Raji (cell line): ENCODE measurements at regions not wholly inside any gene's neighbourhood (a gene's known extent, or its start where the extent isn't known, plus 50 kb on each side); places are given as distances from the start of the nearest gene placed in this dataset.

ENCODE experiments used
- POLR2A ChIP-seq: IDR thresholded peaks from 2 replicates; pipeline ENCODE4 v1.6.1; 2011; ENCODE audit warnings: low read depth, low read length, control low read depth; ENCODE audit not compliant: insufficient read depth

DNA sequence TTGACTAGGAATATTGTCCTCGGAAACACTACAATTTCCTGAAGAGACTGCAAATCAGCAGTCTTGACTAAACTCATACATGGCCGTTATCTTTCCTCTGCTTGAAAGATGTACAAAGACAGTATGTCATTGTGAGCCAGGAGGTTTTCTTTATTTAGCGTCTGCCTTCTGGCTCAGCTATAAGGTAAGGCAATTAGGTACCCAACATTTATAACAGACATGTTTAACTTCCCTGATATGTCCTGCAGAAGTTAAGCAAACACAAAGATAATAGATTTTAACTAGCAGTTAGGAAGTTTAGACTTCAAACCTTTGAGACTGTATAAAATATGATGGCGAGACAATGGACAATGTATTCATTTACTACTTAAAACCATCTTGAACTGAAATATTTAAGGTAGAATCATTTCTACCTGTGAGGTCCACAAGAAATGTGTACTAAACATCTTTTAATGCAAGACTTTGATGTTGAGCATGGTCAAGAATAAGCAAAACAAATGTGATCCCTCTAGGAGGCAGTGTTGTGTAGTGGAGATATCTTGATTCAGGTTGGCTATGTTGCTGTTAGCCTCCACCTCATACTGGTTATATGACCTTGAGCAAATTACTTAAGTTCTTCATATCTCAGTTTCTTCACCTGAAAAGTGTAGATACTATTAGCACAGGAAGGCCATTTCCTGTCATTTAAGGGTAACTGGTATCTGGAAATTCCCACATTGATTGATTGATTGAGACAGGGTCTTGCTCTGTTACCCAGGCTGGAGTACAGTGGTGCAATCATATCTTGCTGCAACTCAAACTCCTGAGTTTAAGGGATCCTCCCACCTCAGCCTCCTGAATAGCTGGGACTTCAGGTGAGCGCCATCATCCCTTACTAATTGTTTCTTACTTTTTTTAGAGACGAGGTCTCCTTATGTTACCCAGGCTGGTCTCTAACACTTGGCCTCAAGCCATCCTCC is 96.3 kb upstream of the EEA1 start:
- no peak for TF ChIP-seq POLR2A

- TF ChIP-seq POLR2A, result no peak
These were observed 97.9 kb upstream of the EEA1 start for GRCh38 chr12:93027041-93027440.

DNA sequence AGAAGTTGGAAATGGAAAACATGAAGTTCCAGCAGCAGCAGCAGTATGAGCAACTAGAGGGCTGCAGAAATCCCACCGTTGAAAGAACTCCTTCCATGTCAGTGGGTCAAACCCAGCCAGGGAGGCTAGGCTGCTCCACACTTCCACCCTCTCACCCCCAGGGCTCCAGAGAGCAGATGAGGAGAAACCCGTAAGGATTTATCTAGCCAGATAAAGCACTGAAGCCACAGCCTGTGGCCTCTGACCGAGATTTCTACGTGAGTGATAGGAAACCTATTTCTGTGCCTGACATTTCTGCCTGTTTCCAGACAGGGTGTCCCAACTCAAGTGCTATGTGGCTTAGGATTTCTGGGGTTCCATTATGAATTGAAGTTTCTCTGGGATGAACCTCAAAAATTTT is 100.0 kb upstream of the EEA1 start:
- TF ChIP-seq POLR2A, result no peak

DNA sequence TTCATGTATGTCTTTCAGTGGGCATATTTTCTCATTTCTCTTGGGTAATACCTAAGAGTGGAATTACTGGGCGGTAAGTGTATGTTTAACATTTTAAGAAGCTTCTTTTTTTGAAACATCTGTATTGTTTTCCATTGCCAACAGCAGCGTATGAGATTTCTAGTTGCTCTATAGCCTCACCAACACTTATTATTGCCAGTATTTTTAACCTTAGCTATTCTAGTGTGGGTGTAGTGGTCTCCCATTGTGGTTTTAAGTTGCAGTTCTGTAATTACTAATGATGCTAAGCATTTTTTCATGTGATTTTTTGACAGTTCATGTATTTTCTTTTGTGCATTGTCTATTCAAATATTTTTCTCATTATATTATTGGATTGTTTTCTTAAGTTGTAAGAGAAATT is 101.9 kb upstream of the EEA1 start:
- no peak for TF ChIP-seq POLR2A

GRCh38 chr12:93032758-93033157 is 103.7 kb upstream of the EEA1 start:
- no peak for TF ChIP-seq POLR2A

DNA sequence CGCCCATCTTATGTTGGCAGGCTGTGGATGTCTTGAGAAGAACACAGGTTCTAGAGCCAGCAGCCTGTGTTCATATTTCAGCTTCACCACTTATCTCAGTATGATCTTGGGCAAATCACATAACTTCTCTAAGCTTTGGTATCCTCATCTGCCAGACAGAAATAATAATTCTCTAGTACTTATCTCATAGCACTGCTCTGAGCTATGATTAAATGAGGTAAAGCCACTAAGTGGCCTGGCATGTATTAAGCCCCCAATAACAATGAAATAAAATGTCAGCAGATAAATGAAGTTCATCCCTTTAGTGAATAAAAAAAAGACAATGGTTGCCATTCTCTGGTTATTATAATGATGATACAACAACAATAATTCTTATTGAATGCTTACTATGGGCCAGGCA is 104.9 kb upstream of the EEA1 start:
- no peak for TF ChIP-seq POLR2A

DNA sequence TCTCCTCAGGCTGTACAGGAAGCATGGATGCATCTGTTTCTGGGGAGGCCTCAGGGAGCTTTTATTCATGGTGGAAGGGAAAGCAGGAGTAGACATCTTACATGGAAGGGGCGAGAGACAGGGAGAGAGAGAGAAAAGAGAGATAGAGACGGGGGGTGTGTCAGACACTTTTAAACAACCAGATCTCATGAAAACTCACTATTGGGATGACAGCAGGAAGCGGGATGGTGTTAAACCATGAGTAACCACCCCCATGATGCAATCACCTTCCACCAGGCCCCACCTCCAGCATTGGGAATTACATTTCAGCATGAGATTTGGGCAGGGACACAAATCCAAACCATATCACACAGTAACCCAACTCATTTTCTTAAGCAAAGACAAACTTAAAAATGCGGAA is 110.0 kb upstream of the EEA1 start:
- TF ChIP-seq POLR2A, result no peak

GRCh38 chr12:93039930-93040329 is 110.8 kb upstream of the EEA1 start:
- TF ChIP-seq POLR2A, result no peak

DNA sequence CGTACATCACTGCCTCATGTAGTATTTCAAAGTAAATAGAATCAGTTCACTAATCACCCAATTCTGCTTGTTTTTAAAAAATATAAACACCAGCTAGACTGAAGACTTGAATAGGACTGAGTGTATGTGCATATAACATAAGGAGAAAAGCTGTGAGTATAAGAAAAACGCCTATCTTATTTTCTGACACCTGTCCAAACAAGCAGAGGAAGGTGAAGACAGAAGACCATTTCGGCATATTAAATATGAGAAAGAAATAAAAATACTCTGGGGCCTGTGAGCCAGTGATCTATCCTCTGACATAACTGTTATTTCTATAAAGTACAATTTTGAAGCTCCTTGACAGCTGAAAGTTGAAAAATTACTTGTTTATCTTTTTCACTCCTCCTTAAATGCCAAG is 111.3 kb upstream of the EEA1 start:
- no peak for TF ChIP-seq POLR2A

- no peak for TF ChIP-seq POLR2A
These were observed 112.3 kb upstream of the EEA1 start for GRCh38 chr12:93041416-93041815.

DNA sequence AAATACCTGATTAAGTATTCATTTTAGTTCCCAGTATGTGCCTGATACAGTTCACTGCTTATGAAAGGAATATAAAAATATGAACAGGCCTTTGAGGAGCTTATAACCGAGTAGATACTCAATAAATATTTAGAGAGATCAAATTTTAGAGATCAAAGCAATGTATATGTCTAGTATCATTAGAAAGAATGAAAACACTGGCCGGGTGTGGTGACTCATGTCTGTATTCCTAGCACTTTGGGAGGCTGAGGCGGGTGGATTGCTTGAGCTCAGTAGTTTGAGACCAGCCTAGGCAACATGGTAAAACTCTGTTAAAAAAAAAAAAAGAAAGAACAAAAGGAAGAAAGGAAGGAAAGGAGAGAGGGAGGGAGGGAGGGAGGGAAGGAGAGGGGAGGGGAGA is 113.2 kb upstream of the EEA1 start:
- TF ChIP-seq POLR2A, result no peak

DNA sequence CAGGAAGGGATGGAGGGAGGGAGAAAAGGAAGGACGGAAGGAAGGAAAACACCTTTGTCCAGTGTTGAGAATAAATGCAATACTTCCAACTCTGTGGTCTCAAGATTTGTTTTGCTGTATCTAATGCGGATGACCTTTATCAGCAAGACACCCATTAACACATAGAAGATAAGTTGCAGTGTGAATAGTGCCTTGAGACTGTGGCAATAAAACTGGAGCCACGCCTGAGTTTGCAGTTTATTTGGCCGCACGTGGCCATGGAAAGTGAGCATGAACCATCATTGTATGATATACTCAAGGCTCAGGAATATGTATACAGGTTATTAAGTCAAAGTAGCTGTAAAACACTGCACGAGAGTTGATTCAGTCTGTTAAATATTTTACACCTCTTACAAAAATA is 113.6 kb upstream of the EEA1 start:
- TF ChIP-seq POLR2A, result no peak

GRCh38 chr12:93043192-93043876 is 114.2 kb upstream of the EEA1 start:
- no peak for TF ChIP-seq POLR2A

GRCh38 chr12:93043877-93044209 is 114.7 kb upstream of the EEA1 start:
- no peak for TF ChIP-seq POLR2A

GRCh38 chr12:93047118-93047517 is 118.0 kb upstream of the EEA1 start:
- TF ChIP-seq POLR2A, result no peak

DNA sequence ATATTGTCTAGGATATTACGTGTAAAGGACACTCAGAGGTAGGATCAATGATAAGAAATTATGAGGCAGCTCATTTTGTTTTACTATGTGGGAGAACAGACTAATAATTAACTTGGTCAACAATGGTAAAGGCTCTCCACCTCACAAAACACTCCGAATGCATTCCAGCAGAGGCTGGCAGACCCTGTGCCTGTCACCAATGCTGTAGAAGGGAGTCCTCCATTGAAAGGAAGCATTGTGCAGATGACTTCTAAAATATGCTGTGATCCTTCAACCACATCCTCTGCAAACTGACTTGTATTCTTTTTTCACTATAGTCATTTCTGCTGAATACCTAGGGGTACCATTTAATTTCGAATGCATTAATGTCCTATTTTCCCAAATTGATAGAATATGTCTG is 119.6 kb upstream of the EEA1 start:
- no peak for TF ChIP-seq POLR2A
